ENCODE measurements at regions not wholly inside any gene's neighbourhood (a gene's known extent, or its start where the extent isn't known, plus 50 kb on each side); places are given as distances from the start of the nearest gene placed in this dataset.

- no peak for DNase-seq
- no peak for TF ChIP-seq CTCF (IDR thresholded peaks at IDR 0.05; ENCODE audit: unreplicated experiment)
- H3K4me1 Mint-ChIP-seq (ENCODE audit: low read depth, unreplicated experiment), result no peaks in the 10 kb centered on the region
- CTCF ChIA-PET, result interaction anchor here (0.6 to 0.9 kb wide), 2 partner anchors 14 to 77 kb away, joined by 3 read pairs; no protein-coding TSS in a partner anchor
- peaks cover 63% of the 10 kb centered on the region for H3K27me3 Mint-ChIP-seq (ENCODE audit: unreplicated experiment)
- BruUV-seq (replicated peaks), result no TSS peak
- H3K4me3 Mint-ChIP-seq (ENCODE audit: low read depth, unreplicated experiment), result no peak overlapping the region
- intact Hi-C loops (cut with micrococcal nuclease; ENCODE audit: unreplicated experiment), result no loop called here
- no peaks in the 10 kb centered on the region for H3K9me3 Mint-ChIP-seq (ENCODE audit: low read depth, unreplicated experiment)
- no peak overlapping the region for H3K27ac Mint-ChIP-seq (ENCODE audit: unreplicated experiment)
- H3K36me3 Mint-ChIP-seq (ENCODE audit: insufficient read depth, unreplicated experiment), result no peaks in the 10 kb centered on the region
Measured at GRCh38 chr20:63121749-63122405, 94.1 kb downstream of the YTHDF1 start.

GRCh38 chr20:63121246-63121645 is 94.7 kb downstream of the YTHDF1 start:
- CTCF ChIA-PET, result interaction anchor here (0.9 kb wide), 1 partner anchor 14 kb away, joined by 3 read pairs; no protein-coding TSS in a partner anchor
- Mint-ChIP-seq H3K4me1 (ENCODE audit: low read depth, unreplicated experiment) (no peaks in the 10 kb centered on the region), H3K36me3 (ENCODE audit: insufficient read depth, unreplicated experiment) (no peaks in the 10 kb centered on the region), H3K27ac (ENCODE audit: unreplicated experiment) (no peak overlapping the region), H3K4me3 (ENCODE audit: low read depth, unreplicated experiment) (no peak overlapping the region), H3K27me3 (ENCODE audit: unreplicated experiment) (peaks cover 70% of the 10 kb centered on the region), H3K9me3 (ENCODE audit: low read depth, unreplicated experiment) (no peaks in the 10 kb centered on the region)
- TF ChIP-seq CTCF (IDR thresholded peaks at IDR 0.05; ENCODE audit: unreplicated experiment), result no peak
- BruUV-seq (replicated peaks), result no TSS peak
- intact Hi-C loops (cut with micrococcal nuclease; ENCODE audit: unreplicated experiment), result no loop called here
- no peak for DNase-seq

GRCh38 chr20:63120808-63121090 is 95.2 kb downstream of the YTHDF1 start:
- peaks cover 75% of the 10 kb centered on the region for H3K27me3 Mint-ChIP-seq (ENCODE audit: unreplicated experiment)
- no TSS peak for BruUV-seq (replicated peaks)

DNA sequence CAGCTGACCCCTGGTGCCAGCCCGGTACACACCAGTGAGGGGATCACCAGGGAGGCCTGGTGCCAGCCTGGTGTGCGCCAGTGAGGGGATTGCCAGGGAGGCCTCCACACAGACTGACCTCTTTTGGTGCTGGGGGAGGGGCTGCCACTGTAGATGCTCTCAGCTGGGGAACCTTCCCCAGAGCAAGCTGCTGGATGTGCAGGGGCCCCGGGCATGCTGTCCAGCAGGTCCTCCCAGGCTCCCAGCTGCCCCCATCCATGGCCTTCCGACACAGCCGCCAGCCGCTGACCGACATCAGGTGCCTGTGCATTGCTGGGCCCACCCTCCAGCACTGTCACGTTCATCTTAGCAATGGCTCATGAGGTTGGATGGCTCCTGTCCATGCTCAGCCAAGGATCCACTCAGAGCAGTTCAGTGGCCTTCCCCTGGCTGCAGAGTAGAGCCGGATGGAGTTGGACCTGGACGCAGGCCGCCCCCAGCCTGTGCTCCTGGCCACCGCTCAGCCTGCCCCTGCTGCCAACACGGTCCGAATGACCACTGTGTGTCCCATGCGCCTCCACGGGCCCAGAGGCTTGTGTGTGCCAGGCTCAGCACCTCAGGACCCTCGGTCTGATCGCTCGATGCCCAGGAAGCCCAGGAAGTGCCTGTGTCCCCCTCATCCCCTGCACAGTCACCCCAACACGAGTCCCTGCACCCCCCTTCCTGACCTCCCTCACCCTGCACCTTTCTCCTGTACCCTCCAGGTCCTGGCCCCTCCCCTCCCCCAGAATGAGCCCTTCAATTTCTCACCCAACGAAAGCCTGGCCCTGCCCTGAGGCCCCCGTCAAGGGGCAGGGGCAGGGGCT is 95.7 kb downstream of the YTHDF1 start:
- intact Hi-C loops (cut with micrococcal nuclease; ENCODE audit: unreplicated experiment), result no loop called here
- no peak for DNase-seq
- Mint-ChIP-seq H3K27ac (ENCODE audit: unreplicated experiment) (no peak overlapping the region), H3K4me3 (ENCODE audit: low read depth, unreplicated experiment) (no peak overlapping the region), H3K4me1 (ENCODE audit: low read depth, unreplicated experiment) (no peaks in the 10 kb centered on the region), H3K9me3 (ENCODE audit: low read depth, unreplicated experiment) (no peaks in the 10 kb centered on the region), H3K27me3 (ENCODE audit: unreplicated experiment) (peaks cover 80% of the 10 kb centered on the region), H3K36me3 (ENCODE audit: insufficient read depth, unreplicated experiment) (no peaks in the 10 kb centered on the region)
- no peak for TF ChIP-seq CTCF (IDR thresholded peaks at IDR 0.05; ENCODE audit: unreplicated experiment)
- BruUV-seq (replicated peaks), result no TSS peak
- CTCF ChIA-PET, result no interaction called here

More at GRCh38 chr20:63120808-63121090, 95.2 kb downstream of the YTHDF1 start:
- Mint-ChIP-seq H3K36me3 (ENCODE audit: insufficient read depth, unreplicated experiment) (no peaks in the 10 kb centered on the region), H3K27ac (ENCODE audit: unreplicated experiment) (no peak overlapping the region), H3K4me3 (ENCODE audit: low read depth, unreplicated experiment) (no peak overlapping the region), H3K9me3 (ENCODE audit: low read depth, unreplicated experiment) (no peaks in the 10 kb centered on the region), H3K4me1 (ENCODE audit: low read depth, unreplicated experiment) (no peaks in the 10 kb centered on the region)
- TF ChIP-seq CTCF (IDR thresholded peaks at IDR 0.05; ENCODE audit: unreplicated experiment), result no peak
- CTCF ChIA-PET, result no interaction called here
- no peak for DNase-seq
- intact Hi-C loops (cut with micrococcal nuclease; ENCODE audit: unreplicated experiment), result no loop called here

All from Calu3 (cell line).